KG1 (cell line): ENCODE measurements at regions not wholly inside any gene's neighbourhood (a gene's known extent, or its start where the extent isn't known, plus 50 kb on each side); places are given as distances from the start of the nearest gene placed in this dataset.
"Not testable (repeated sequence)": the region's sequence is repeated elsewhere in the genome, so short reads cannot be mapped to it uniquely, and the experiment has no call there.

Source experiments
- DNase-seq: peaks from one replicate; lab custom pipeline; 2025; lab: John Stamatoyannopoulos, UW

DNA sequence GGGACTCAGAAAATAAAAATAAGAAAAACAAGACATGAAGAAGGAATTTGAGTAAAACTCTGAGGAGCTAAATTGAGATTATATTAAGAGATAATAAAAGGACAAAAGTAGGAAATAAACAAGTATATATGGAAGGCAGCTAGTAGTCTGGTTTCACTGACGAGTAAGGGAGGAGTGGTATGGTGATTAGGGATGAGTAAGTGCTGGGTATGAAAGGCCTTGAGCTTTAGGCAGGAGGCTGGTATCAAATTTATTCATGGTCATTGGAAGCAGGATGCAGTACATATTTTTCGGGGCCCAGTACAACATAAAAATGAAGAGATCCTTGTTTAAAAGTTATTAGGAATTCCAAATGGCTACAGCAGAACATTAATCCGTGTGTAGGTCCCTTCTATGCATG lies 789.7 kb upstream of the PRMT6 start:
- no peak for DNase-seq

DNA sequence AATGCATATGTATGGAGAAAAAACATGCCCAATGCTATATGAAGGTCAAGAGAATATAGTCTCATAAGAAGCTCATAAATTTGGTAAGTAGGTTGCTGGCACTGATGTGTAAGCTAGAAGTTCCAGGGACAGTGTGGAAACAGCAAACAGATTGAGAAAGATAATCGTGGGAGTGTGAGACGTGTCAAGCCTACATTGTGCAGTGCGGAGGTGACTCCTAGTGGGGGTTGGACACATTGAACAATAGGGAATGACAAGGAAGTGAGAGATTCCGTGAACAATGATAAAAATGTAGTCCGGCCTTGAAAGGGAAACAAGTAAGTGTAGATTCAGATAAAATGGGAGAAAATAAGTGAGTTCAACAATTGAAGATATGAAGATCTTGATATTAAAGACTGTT lies 788.4 kb upstream of the PRMT6 start:
- no peak for DNase-seq

DNA sequence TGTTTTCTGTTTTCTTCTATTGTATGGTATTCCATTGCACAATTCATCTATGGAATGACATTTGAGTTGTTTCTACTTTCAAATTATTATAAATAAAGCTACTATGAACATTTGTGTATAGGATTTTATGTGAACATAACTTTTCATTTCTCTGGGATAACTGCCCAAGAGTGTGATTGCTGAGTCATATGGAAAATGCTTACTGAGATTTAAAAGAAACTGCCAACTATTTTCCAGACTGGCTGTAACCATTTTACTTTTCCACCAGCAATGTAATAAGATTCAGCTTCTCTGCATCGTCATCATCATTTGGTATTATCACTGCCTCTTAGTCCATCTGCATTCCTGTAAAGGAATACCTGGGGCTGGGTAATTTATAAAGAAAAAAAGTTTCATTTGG lies 779.6 kb upstream of the PRMT6 start:
- no peak for DNase-seq

DNA sequence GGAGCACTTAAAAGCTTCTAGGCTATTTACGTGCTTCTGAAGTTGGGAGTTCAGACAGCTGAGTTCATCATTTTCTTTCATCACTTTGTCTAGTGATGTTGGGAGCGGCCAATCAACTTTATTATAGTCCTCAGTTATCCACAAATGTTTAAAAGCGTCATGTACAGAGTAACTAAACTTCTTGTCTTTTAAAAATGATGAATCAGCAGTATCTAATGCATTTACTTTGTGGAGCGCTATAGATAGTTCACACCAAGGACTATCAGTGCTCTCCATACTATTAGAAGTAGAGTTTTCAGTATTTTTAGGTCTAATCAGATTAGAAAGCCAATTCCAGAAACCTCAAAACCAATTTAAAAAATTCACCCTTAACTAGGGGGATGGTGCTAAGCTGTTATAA lies 778.7 kb upstream of the PRMT6 start:
- DNase-seq, result no peak

DNA sequence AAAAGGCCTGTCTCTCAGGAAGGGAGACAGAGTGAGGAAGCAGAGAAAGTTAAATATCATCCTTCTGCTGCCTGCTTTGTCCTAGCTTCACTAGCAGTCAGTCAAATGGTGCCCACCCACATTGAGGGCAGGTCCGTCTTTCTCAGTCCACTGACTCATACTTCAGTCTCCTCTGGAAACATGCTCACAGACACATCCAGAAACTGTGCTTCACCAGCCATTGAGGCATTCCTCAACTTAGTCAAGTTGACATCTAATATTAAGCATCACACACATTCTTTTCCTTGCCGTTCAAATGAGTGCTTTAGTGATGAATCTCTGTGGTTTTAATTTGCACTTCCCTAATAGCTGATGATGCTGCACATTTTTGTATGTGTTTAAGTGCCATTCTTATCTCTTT lies 777.8 kb upstream of the PRMT6 start:
- DNase-seq, result no peak

DNA sequence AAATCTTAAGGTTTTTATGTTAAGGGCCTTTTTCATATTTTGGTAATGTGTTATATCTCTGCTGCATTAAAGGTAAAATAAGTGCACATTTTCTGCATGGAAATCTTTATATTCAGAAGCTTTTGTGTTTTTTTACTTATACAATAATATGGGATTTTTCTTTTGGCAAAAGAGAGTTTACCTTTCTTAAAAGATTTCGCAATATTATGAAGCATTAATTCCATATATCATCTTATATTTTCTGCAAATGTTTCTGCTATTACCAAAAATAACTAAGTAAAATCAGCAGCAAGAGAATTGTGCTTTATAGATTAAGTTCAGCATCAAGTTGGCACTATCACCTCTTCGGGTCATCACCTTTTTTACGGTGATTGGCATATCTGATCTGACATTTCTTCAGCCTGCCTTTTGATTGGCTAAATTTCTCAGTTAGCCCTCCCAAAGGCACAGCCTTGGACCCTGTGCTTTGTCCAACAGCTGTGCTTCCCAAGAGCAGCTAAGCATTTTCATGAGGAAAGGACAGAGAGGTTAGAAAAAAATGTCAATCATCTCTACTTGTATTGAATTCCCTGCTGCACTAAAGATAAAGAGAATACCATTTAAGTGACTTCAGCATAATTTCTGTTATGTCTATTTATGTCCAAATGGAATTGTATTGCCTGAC lies 767.1 kb upstream of the PRMT6 start:
- no peak for DNase-seq

DNA sequence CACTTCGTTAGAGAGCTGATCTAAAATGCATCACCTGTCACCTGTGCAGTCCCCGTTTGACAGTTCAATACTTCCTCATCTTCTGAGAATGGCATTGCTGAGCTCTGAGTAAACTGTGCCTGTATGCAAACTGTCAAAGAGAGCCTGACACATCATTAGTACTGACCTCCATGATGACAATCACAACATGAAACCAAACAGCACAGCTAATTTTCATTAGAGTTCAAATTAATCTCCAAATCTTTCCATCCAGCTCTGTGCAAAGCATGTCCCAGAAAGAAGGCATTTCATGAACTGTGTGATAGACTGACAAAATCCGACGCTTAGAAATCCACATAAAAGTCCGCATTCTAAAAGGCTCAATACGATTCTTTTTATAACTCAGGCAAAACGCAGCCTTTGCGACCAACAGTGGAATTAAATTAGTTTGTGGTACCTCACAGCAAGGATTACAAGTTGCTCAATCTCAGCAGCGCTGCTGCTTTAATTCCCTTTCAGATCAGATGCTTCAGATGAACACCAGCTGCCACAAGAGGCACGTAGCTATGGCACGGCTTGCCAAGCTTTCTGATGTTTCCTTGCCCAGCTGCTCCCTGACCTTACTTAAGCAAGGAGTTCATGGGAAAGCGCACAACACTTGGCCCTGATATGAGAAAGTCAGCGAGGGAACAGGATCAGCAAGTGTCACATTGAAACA lies 765.5 kb upstream of the PRMT6 start:
- no peak for DNase-seq

DNA sequence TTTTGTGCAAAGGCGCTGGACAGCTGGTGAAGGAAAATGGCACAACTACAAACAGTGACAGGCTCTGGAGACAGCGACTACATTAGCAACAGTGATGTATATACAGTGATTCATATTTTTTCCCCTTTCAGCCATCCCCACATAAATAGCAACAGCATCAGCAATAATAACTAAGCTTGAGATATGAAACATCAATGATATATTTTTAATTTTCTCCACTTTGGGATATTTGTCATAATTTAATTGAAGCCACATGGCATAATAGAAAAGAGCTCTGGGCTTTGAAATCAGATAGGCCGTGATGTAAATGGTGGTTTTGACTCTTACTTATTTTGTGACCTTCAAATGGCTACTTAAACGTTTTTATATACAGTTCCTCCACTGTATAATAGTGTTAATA lies 764.3 kb upstream of the PRMT6 start:
- DNase-seq, result no peak

DNA sequence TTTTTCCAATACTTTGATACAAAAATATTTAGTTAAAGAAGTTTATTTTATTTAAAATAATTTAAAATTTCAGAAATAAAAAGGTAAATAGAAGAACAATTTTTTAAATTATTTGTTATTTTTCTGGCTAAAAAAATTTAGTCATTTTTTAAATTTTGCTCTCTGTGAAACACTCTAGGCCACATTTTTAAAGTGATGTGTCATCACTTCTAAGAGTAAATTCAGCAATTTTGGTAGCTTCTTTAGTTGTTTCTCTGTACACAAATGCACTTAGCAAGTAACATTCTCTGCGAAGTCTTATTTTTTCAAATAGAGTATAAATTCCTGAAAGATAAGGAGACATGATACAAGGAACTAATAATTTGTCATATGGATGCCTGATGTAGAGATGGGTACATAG lies 760.0 kb upstream of the PRMT6 start:
- no peak for DNase-seq

DNA sequence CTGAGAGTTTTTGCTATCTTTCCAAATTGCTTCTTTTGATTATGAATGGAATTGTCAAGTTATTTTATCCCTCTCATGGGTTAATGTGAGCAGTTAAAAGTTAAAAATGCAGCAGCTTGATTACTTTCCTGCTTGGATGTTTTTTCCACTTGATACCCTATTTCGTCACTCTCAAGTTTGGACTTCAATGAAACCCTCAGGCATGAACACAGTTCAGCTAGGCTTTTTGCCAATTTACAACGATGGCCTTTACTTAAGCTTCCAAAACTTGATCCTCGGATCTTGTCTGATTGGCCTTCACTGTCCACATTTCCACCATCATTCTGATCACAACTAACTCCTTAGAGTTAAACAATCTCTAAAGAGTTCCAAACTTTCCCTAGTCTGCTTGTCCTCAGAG lies 752.4 kb upstream of the PRMT6 start:
- DNase-seq, result no peak

DNA sequence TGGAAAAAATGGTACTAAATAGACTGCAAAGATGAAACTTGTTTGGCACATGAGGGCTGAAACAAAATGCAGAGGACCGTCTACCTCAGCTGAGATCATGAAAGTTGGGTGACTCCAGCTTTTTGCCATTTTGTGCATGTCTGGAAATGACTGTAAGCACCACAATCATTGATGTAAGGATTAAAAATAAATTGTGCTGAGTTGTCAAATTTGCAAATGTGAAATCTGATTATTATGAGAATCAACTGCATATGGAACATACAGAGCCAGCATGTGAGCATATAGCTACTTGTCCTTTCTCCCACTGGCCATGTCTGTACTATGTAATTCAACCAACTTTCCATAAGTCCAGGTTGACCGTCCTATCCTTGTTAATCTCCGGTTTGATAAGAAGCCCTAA lies 736.9 kb upstream of the PRMT6 start:
- DNase-seq, result no peak

DNA sequence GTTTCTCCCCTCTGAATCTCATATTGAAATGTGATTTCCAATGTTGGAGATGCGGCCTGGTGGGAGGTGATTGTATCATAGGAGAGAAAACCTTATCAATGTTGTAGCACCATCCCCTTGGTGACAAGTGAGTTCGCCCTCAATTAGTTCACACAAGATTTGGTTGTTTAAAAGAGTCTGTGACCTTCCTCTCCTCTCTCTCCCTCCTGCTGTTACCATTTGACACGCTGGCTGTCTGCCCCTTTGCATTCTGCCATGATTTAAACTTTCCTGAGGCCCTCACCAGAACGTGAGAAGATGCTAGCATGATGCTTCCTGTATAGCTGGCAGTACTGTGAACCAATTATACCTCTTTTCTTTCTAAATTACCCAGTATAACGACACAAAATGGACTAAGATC lies 730.9 kb upstream of the PRMT6 start:
- no peak for DNase-seq

DNA sequence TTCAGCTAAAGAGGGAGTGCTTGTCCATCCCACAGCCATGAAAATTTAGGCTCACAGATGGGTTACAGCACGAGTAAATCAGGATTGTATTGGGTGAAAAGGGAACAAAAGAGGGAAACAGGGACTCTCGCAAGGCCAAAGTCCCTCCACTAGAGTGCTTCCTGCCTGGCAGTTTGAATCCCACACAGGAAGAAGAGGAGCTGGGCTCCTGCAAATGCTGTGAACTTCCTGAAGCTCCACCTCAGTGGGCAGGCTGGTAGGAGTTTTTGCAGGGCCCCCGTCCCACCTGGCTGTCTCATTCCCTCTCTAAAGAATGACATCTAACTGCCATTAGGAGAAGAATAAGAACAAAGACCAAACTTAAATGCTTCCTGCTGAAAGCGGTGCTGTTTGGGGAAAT lies 712.0 kb upstream of the PRMT6 start:
- no peak for DNase-seq

DNA sequence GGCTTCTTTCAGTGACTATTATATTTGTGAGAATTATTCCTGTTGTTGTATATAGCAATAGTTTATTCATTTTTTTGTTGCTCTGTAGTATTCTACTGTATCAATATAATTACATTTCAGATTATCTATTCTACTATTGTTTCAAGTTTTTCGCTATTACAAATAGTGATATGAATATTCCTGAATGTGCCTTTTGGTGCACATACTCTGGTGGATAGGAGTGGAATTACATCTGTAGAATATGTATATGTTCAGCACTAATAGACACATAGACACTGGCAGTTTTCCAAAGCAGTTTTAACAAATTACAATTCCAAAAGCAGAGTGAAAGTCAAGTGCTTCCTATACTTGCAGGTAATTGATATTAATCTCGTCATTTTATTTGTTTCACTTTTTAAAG lies 696.2 kb upstream of the PRMT6 start:
- DNase-seq, result no peak

DNA sequence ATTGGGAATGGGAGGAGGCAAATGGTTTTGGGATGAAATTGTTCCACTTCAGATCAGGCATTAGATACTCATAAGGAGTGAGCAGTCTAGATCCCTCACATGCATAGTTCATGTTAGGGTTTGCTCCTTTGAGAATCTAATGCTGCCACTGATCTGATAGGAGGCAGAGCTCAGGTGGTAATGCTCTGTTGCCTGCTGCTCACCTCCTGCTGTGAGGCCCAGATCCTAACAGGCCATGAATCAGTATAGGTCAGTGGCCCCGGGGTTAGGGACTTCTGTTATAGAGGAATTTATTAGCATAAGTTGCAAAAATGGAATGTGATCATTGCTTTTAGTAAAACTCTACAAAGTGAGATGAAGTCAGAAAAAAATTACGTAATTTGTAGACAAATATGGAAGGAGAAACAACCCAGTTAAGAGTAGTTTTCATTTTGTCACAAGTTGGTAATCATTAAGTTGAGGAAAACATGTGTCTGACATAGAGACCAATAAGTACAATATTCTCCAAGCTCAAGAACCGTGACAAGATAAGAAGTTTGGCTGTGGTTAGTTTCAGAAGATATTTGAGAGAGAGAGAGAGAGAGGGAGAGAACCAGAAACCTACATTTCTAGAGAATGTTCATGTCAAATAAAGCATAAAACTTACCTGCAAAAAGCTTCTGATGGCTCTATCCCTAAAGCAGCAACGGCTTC lies 689.7 kb upstream of the PRMT6 start:
- DNase-seq, result no peak

DNA sequence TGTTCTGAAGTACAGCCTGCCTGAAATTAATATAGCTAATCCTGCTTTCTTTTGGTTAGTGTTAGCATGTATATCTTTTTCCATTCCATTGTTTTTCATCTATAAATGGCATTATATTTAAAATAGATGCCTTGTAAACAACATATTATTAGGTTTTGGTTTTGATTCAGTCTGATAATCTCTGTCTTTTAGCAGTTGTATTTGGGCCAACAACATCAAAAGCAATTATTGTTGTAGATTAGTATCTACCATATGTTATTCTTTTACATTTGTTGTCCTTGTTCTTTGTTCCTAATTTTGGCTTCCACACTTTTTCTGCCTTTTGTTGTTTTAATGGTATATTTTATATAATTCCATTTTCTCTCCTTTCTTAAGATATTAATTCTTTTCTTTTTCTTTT lies 678.2 kb upstream of the PRMT6 start:
- DNase-seq, result no peak

DNA sequence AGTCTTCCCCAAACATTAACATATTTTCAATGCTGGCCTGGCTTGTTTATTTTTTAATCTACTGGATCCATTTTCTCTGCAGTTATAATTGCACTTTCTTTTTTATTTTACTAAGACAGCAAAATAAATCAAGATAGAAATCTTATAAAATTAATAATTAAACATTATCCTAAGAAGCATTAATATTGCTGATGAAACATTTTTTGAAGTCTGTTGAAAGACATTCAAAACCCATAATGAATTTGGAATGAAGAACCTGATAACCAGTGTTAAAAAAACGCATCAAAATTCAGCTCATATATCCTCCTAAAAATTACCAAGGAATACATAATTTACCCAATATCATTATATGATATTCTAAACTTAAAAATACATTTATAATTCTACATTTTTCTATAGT lies 675.7 kb upstream of the PRMT6 start:
- DNase-seq, result no peak

DNA sequence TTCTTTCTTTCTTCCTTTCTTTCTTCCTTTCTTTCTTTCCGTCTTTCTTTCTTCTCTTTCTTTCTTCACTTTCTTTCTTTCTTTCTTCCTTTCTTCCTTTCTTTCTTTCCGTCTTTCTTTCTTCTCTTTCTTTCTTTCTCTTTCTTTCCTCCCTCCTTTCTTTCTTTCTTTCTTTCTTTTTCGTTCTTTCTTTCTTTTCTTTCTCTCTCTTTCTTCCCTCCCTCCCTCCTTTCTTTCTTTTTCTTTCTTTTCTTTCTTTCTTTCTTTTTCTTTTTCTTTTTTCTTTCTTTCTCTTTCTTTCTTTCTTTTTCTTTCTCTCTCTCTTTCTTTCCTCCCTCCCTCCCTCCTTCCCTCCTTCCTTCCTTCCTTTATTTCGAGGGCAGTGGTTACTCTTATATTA lies 667.3 kb upstream of the PRMT6 start:
- DNase-seq, result not testable (repeated sequence)

DNA sequence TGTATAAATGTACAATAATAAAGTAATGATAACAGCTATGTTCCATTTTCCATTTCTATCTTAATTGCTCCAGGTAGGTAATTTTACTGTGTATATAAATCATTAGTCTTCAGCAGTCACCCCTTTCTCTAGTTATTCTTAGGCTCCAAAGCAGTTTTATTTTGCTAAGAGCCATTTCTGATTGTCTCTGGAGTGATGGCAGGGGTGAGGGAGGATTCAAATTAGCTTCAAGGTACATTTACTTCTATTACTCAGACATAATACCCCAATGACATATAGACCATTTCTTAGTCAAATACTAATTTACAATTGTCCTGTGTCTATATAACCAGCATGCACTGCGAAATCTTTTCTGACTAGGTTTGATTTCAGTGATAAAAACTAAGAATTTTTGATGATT lies 663.4 kb upstream of the PRMT6 start:
- no peak for DNase-seq

DNA sequence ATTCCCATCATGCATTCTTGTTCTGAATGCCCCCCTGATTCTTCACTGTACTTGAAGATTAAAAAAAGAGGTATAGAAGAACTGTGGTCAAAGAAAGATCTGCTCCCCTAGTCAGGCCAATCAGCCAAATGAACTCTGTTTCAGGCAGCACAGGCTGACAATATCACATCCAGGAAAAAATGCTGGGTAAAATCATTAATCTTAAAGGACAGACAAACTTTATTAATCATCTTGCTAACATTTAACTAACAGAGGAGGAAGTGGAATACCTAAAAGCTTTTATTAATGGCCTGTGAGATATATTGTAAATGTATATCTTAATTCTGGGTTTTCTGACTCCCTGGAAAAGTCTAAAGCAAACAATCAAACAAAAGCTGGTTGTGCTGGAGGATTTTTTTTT lies 660.5 kb upstream of the PRMT6 start:
- no peak for DNase-seq

DNA sequence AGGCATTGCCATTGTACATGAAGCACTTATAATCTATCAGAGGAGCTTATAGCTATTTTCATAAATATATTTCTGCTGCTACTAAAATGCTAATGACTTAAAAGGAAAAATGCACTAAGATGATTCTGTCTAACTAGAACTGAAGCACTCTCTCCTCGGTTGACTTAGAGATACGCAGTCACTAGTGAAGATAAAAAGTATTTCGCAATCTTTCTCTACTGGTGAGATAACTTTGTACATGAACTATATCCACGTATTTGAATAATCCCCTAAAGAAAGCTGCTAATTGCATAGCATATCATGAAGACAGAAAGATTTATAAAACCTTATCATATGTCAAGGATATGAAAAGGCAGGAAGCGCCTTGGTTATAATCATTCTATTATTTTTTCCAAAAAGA lies 658.1 kb upstream of the PRMT6 start:
- no peak for DNase-seq

DNA sequence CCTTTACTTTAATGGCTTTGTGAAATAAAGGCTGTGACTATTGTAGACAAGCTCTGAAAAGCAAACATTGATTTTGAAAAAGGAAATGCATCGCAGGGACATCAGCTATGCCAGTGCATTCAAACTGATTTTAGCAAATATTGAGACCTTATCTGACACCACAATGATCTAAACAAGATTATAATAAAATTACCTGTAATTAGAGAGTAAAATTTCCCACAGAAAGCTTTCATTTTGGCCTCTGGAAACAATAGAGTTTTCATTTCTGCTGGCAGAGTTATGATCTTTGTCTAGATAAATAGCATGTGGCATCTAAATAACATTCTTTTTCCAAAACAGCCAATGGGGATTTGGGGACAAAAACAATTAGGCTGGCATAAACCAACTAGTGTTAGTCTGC lies 650.4 kb upstream of the PRMT6 start:
- DNase-seq, result no peak

DNA sequence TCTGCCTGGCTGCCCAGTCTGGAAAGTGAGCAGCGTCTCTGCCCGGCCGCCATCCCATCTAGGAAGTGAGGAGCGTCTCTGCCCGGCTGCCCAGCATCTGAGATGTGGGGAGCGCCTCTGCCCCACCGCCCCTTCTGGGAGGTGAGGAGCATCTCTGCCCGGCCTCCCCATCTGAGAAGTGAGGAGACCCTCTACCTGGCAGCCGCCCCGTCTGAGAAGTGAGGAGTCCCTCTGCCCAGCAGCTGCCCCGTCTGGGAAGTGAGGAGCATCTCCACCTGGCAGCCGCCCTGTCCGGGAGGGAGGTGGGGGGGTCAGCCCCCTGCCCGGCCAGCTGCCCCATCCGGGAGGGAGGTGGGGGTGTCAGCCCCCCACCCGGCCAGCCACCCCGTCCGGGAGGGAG lies 644.2 kb upstream of the PRMT6 start:
- not testable (repeated sequence) for DNase-seq

DNA sequence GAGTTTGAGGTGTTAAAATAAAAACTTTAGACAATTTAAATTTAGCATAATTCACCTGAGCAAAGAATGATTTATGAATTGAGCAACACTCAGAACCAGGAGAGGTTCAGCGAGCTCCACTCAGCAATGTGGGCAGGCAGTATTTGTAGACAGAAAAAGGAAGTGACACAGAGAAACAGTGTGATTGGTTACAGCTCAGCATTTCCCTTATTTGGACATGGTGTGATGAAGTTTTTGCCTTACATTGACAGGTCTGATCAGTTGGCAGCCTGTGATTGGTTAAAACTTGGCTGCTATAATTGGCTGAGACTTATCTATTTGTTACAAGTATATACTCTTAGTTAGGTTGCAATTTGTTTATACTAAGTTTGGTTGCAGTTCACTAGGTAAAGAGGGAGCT lies 621.2 kb upstream of the PRMT6 start:
- DNase-seq, result no peak
